ENCODE measurements at regions not wholly inside any gene's neighbourhood (a gene's known extent, or its start where the extent isn't known, plus 50 kb on each side); places are given as distances from the start of the nearest gene placed in this dataset.

DNA sequence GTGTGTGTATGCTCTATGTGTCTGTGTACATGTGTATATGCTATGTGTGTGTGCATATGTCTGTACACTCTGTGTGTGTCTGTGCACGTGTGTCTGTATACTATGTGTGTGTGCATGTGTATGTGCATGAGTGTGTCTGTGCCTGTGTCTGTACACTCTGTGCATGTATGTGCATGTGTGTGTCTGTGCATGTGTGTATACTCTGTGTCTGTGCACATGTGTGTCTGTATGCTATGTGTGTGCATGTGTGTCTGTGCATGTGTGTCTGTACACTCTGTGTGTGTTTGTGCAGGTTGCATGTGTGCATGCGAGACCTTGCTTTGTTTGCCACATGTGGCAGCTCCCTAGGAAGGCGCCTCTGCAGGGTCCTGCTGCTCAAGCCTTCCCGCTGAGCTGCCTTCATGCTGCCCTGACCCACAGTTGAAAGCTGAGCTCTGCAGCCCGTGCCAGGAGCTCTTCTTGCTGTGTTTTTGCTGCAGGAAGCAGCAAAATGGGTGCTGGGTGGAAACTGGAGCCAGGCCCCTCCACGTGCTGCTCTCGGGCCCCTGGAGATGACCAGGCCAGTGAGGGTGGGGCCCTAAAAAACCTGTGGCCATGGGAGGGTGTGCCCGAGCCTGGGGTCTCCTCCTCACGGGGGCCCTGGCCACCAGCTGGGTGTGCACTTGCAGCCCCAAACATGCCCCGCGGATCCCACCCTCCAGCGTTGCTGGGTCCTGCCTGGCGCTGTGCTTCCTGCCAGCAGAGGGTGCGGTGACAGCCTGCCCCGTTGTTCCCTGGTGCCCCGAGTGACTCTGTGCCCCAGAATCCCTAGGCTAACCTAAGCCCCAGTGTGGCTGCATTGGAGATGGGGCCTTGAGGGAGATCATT is 109.1 kb downstream of the DACT2 start:
- Histone ChIP-seq H3K9me3 (no peaks in the 10 kb centered on the region), H3K27me3 (no peaks in the 10 kb centered on the region), H3K4me1 (no peaks in the 10 kb centered on the region), H3K4me3 (ENCODE audit: low read depth, low read length) (no peak overlapping the region), H3K36me3 (no peaks in the 10 kb centered on the region)
- DNase-seq = no peak
- TF ChIP-seq, protein P1, sequence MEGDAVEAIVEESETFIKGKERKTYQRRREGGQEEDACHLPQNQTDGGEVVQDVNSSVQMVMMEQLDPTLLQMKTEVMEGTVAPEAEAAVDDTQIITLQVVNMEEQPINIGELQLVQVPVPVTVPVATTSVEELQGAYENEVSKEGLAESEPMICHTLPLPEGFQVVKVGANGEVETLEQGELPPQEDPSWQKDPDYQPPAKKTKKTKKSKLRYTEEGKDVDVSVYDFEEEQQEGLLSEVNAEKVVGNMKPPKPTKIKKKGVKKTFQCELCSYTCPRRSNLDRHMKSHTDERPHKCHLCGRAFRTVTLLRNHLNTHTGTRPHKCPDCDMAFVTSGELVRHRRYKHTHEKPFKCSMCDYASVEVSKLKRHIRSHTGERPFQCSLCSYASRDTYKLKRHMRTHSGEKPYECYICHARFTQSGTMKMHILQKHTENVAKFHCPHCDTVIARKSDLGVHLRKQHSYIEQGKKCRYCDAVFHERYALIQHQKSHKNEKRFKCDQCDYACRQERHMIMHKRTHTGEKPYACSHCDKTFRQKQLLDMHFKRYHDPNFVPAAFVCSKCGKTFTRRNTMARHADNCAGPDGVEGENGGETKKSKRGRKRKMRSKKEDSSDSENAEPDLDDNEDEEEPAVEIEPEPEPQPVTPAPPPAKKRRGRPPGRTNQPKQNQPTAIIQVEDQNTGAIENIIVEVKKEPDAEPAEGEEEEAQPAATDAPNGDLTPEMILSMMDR (IDR thresholded peaks at IDR 0.05; ENCODE audit: low read depth, low read length) = no peak

DNA sequence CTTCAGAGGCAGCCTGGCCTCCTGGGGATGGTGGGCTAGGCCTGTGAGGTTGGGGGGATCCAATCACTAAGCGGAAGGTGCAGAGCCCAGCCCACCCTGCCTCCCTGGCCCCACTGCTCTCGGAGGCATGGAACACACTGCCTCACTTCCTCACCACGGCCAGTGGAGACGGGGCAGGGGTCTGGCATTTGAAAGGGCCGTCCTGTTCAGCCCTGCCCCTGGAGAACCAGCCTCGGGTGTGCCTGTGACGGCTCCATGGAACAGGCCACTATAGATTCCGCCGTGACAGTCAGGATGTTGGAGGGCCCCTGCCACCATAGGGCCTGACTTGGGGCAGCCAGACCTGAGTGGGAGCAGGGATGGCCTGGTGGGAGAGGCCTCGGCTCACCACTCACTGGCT is 110.2 kb downstream of the DACT2 start:
- Histone ChIP-seq H3K9me3 (no peaks in the 10 kb centered on the region), H3K36me3 (no peaks in the 10 kb centered on the region), H3K4me1 (no peaks in the 10 kb centered on the region), H3K27me3 (no peaks in the 10 kb centered on the region), H3K4me3 (ENCODE audit: low read depth, low read length) (no peak overlapping the region)
- TF ChIP-seq, protein P1 (IDR thresholded peaks at IDR 0.05; ENCODE audit: low read depth, low read length) = no peak
- no peak for DNase-seq

DNA sequence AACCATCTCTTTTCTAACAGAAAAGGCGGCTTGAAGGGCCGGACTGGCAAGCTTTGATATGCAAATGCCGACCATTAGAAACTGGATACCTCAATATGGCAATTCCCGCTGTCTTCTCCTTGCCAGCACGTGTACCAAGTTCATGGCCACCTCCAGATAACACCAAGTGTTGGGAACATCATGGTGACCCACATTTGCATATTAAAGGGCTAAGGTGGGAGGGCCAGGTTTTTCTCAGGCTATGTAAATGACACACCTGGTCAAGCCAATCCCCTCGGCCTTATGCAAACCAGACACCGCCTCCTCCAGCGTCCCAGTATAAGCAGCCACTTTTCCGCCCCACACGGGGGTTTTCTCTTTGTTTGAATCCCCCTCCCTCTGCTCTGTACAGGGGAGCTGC is 110.7 kb downstream of the DACT2 start:
- Histone ChIP-seq H3K36me3 (no peaks in the 10 kb centered on the region), H3K4me3 (ENCODE audit: low read depth, low read length) (no peak overlapping the region), H3K9me3 (no peaks in the 10 kb centered on the region), H3K27me3 (no peaks in the 10 kb centered on the region), H3K4me1 (no peaks in the 10 kb centered on the region)
- TF ChIP-seq, protein P1 (IDR thresholded peaks at IDR 0.05; ENCODE audit: low read depth, low read length) = no peak
- no peak for DNase-seq

DNA sequence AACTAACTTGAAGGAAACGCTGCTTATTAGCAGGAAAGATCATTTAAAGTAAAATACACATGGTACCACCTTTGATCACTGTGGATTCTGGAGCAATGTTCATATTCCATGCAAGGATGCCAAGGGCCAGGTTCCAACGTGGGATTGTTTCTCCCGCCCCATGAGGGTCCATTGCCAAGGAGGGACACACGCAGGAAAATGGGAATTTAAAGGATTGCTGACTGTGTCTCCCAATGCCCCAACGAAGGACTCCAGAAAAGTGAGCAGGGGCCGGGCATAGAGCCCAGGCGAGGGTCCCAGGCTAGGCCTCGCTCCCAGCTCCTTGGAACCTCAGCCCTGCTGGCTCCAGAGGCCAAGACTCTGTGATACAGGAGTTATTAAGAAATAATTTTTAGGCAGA is 111.2 kb downstream of the DACT2 start:
- Histone ChIP-seq H3K4me1 (no peaks in the 10 kb centered on the region), H3K27me3 (no peaks in the 10 kb centered on the region), H3K36me3 (no peaks in the 10 kb centered on the region), H3K9me3 (no peaks in the 10 kb centered on the region), H3K4me3 (ENCODE audit: low read depth, low read length) (no peak overlapping the region)
- TF ChIP-seq, protein P1 (IDR thresholded peaks at IDR 0.05; ENCODE audit: low read depth, low read length) = no peak
- DNase-seq = no peak

DNA sequence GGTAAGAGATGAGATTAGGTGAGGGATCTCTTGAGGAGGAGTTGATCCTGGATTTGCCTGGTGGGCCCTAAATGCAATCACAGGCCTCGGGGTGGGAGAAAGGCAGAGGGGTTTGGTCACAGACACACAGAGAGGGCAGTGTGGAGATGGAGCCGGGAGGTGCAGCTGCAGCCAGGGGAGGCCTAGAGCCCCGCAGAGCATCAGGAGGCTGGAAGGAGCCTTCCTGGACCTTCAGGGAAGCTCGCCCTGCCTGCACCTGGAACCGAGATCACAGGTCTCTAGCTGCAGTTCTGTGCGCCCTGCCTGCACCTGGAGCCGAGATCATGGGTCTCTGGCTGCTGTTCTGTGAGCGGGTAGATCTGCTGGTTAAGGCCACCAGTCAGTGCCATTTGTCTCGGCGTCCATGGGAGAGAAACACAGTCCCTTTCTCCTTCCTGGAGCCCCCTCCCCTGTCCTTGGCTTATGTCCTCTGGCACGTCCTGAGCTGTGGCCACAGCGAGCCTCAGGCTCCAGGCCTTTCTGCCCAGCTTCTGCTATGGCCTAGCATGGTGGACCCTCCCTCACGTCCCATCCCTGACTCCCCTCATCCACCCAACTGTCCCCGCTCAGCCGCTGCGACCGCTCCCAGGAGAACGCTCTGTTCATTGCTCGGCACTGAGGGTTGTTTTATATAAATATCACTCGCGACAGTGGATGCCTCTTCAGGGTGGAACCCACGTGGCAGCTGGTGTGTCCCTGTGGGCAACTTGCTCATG is 112.0 kb downstream of the DACT2 start:
- TF ChIP-seq, protein P1 (IDR thresholded peaks at IDR 0.05; ENCODE audit: low read depth, low read length) = no peak
- Histone ChIP-seq H3K4me1 (no peaks in the 10 kb centered on the region), H3K27me3 (no peaks in the 10 kb centered on the region), H3K36me3 (no peaks in the 10 kb centered on the region), H3K4me3 (ENCODE audit: low read depth, low read length) (no peak overlapping the region), H3K9me3 (no peaks in the 10 kb centered on the region)
- no peak for DNase-seq

Measured in BE2C (cell line).